ENCODE measurements at regions not wholly inside any gene's neighbourhood (a gene's known extent, or its start where the extent isn't known, plus 50 kb on each side); places are given as distances from the start of the nearest gene placed in this dataset.

DNA sequence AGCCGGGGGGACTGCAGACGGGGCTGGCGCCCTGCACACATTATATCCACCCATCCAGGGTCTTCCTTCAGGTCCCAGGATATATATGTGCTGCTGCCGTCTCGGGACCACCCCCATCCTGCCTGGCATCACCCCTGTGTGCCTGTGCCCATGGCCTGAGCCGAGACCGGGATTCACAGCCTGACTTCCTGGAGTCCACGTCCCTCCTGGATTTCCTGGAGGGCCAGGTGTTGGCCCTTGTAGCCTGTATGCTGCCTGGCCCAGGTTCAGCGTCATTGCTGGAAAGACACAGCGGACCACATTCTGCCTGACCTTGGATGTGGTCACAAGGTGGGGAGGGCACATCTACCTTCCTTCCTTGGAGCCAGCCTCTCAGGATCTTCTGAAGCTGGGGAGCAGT lies 551.1 kb downstream of the BRD1 start:
- TF ChIP-seq CTCF (IDR thresholded peaks at IDR 0.05) (no peak), POLR2A (IDR thresholded peaks at IDR 0.05) (no peak), POLR2AphosphoS5 (IDR thresholded peaks at IDR 0.05) (no peak)
